Natural killer cell (primary cell): ENCODE measurements at regions not wholly inside any gene's neighbourhood (a gene's known extent, or its start where the extent isn't known, plus 50 kb on each side); places are given as distances from the start of the nearest gene placed in this dataset.

Experiments
- ATAC-seq, 3 donors: fragments of 150-1000 bp in 2 of 3; fragments of 200-7000 bp in 1 of 3; cut with Tn5 transposase; 1 replicate in 1 of 3; 2 replicates in 2 of 3; pipeline ENCODE4 v1.10.0; 2021; ENCODE audit warnings: mild to moderate bottlenecking in 2 of 3, moderate library complexity in 2 of 3
- DNase-seq, 2 donors: peaks; one replicate each; pipeline versions ENCODE4 v3.0.0 to v3.0.0-alpha.2; 2013 to 2021; ENCODE audit warnings: mixed read lengths in 1 of 2
- H3K27ac ChIP-seq: one replicate; pipeline ENCODE4 v1.5.1; 2013; ENCODE audit warnings: mild to moderate bottlenecking, low read length
- H3K27me3 ChIP-seq: one replicate; pipeline ENCODE4 v1.6.1; 2013; ENCODE audit warnings: low read length; ENCODE audit not compliant: control insufficient read depth, insufficient read depth
- H3K36me3 ChIP-seq: one replicate; pipeline ENCODE4 v1.6.1; 2013; ENCODE audit warnings: low read length; ENCODE audit not compliant: control insufficient read depth, insufficient read depth
- H3K4me1 ChIP-seq: one replicate; pipeline ENCODE4 v1.6.1; 2013; ENCODE audit warnings: low read length; ENCODE audit not compliant: control insufficient read depth, insufficient read depth
- H3K4me3 ChIP-seq: one replicate; pipeline ENCODE4 v1.5.1; 2013; ENCODE audit warnings: low read length
- H3K9me3 ChIP-seq: one replicate; pipeline ENCODE4 v1.6.1; 2013; ENCODE audit warnings: low read length; ENCODE audit not compliant: control insufficient read depth, insufficient read depth
- H3K27ac Mint-ChIP-seq, 2 donors: one replicate each; pipeline ENCODE4 v1.8.0; 2022; ENCODE audit warnings: mild to moderate bottlenecking in 2 of 2, mixed read lengths in 2 of 2, moderate library complexity in 1 of 2
- H3K27me3 Mint-ChIP-seq, 2 donors: one replicate each; pipeline ENCODE4 v1.8.0; 2022; ENCODE audit warnings: low read depth in 2 of 2, mixed read lengths in 2 of 2
- H3K36me3 Mint-ChIP-seq: one replicate; pipeline ENCODE4 v1.8.0; 2022; ENCODE audit warnings: mixed read lengths
- H3K4me1 Mint-ChIP-seq, 2 donors: one replicate each; pipeline ENCODE4 v1.8.0; 2022; ENCODE audit warnings: mixed read lengths in 2 of 2
- H3K4me3 Mint-ChIP-seq: one replicate; pipeline ENCODE4 v1.8.0; 2022; ENCODE audit warnings: mild to moderate bottlenecking, moderate library complexity, mixed read lengths
- H3K9me3 Mint-ChIP-seq, 2 donors: one replicate each; pipeline ENCODE4 v1.8.0; 2022; ENCODE audit warnings: mixed read lengths in 2 of 2
- CTCF ChIP-seq: fragments of 200-600 bp; IDR thresholded peaks from one replicate; pipeline ENCODE4 v1.8.0; 2022; ENCODE audit warnings: antibody characterized with exemption
- WGBS: methylation state at CpG from one replicate; pipeline ENCODE4 v1.1.7; 2013; ENCODE audit warnings: missing lambda C conversion rate; ENCODE audit not compliant: insufficient coverage; 5-methylcytosine and 5-hydroxymethylcytosine counted together
- intact Hi-C: fragments of 100-400 bp; cut with micrococcal nuclease; formaldehyde crosslinking; loops from one replicate; pipeline ENCODE4 v1.14.2; 2022

GRCh38 chr10:29920408-29921070 lies 138.8 kb downstream of the JCAD start:
- DNase-seq (no peak), ATAC-seq (no peak)
- no peak overlapping the region for H3K4me3 ChIP-seq
- intact Hi-C loops: no loop called here
- no peaks in the 10 kb centered on the region for H3K4me1 ChIP-seq
- TF ChIP-seq CTCF: no peak
- Mint-ChIP-seq H3K9me3 (no peaks in the 10 kb centered on the region), H3K27me3 (peaks cover 17 to 19% of the 10 kb centered on the region in 2 donors), H3K36me3 (no peaks in the 10 kb centered on the region), H3K4me3 (no peak overlapping the region), H3K27ac (no peak overlapping the region), H3K4me1 (no peaks in the 10 kb centered on the region)
- no peaks in the 10 kb centered on the region for H3K27me3 ChIP-seq
- no peak overlapping the region for H3K27ac ChIP-seq
- WGBS: 87% methylated on average over 8 of the region's 9 CpGs
- H3K36me3 ChIP-seq: no peaks in the 10 kb centered on the region
- H3K9me3 ChIP-seq: no peaks in the 10 kb centered on the region

- no peaks in the 10 kb centered on the region for H3K9me3 Mint-ChIP-seq
- Histone ChIP-seq H3K4me1 (no peaks in the 10 kb centered on the region), H3K4me3 (no peak overlapping the region), H3K9me3 (no peaks in the 10 kb centered on the region), H3K27ac (no peak overlapping the region), H3K27me3 (no peaks in the 10 kb centered on the region), H3K36me3 (no peaks in the 10 kb centered on the region)
- H3K4me3 Mint-ChIP-seq: no peak overlapping the region
- H3K36me3 Mint-ChIP-seq: no peaks in the 10 kb centered on the region
- intact Hi-C loops: no loop called here
- no peak for TF ChIP-seq CTCF
- ATAC-seq (no peak), DNase-seq (no peak)
- no peak overlapping the region for H3K27ac Mint-ChIP-seq
- WGBS: 62% methylated on average over 3 of the region's 3 CpGs
- peaks cover 12 to 18% of the 10 kb centered on the region in 2 donors for H3K27me3 Mint-ChIP-seq
- H3K4me1 Mint-ChIP-seq: no peaks in the 10 kb centered on the region
These were observed 140.6 kb downstream of the JCAD start for GRCh38 chr10:29918623-29919400.

GRCh38 chr10:29917311-29917710 lies 142.1 kb downstream of the JCAD start:
- H3K27ac ChIP-seq: no peak overlapping the region
- ATAC-seq (no peak), DNase-seq (no peak)
- H3K4me3 Mint-ChIP-seq: no peak overlapping the region
- no peaks in the 10 kb centered on the region for H3K36me3 Mint-ChIP-seq
- TF ChIP-seq CTCF: no peak
- H3K27me3 ChIP-seq: no peaks in the 10 kb centered on the region
- no peak overlapping the region for H3K27ac Mint-ChIP-seq
- no peaks in the 10 kb centered on the region for H3K9me3 ChIP-seq
- no peaks in the 10 kb centered on the region for H3K36me3 ChIP-seq
- H3K4me3 ChIP-seq: no peak overlapping the region
- H3K9me3 Mint-ChIP-seq: no peaks in the 10 kb centered on the region
- WGBS: 38% methylated on average over 4 of the region's 4 CpGs
- H3K4me1 Mint-ChIP-seq: no peaks in the 10 kb centered on the region
- H3K4me1 ChIP-seq: no peaks in the 10 kb centered on the region
- intact Hi-C loops: no loop called here
- peaks cover 9 to 11% of the 10 kb centered on the region in 2 donors for H3K27me3 Mint-ChIP-seq
